Stomach (tissue), 8 donors: ENCODE measurements at regions not wholly inside any gene's neighbourhood (a gene's known extent, or its start where the extent isn't known, plus 50 kb on each side); places are given as distances from the start of the nearest gene placed in this dataset.

Experiments
- DNase-seq, 2 donors: peaks; one replicate each; pipeline versions ENCODE4 v3.0.0 to v3.0.0-alpha.2; 2013 to 2019
- H3K27ac ChIP-seq, 5 donors: fragments of 200-600 bp in 4 of 5; sonication (generic) in 4 of 5; one replicate each; pipeline ENCODE4 v1.5.1; 2013 to 2019; ENCODE audit warnings: mild to moderate bottlenecking in 1 of 5, moderate library complexity in 1 of 5
- H3K27me3 ChIP-seq, 3 donors: fragments of 200-600 bp; sonication (generic); one replicate each; pipeline ENCODE4 v1.5.1; 2017 to 2019; ENCODE audit warnings: mixed run types in 1 of 3
- H3K36me3 ChIP-seq, 4 donors: fragments of 200-600 bp; sonication (generic); 1 replicate in 3 of 4; 2 replicates in 1 of 4; pipeline ENCODE4 v1.5.1; 2016 to 2019
- H3K4me1 ChIP-seq, 4 donors: fragments of 200-600 bp; sonication (generic); one replicate each; pipeline ENCODE4 v1.5.1; 2016 to 2019
- H3K4me3 ChIP-seq, 4 donors: fragments of 200-600 bp; sonication (generic) in 3 of 4; one replicate each; pipeline ENCODE4 v1.5.1; 2016 to 2019; ENCODE audit warnings: mild to moderate bottlenecking in 1 of 4
- H3K9me3 ChIP-seq, 4 donors: fragments of 200-600 bp; sonication (generic); one replicate each; pipeline ENCODE4 v1.5.1; 2016 to 2019
- CTCF ChIP-seq, 7 experiments: fragments of 450-650 bp in 4 of 7; fragments of 200-600 bp in 3 of 7; sonication (generic) in 3 of 7; IDR thresholded peaks; one replicate each; pipeline ENCODE4 v1.5.1; 2016 to 2019; ENCODE audit warnings: antibody characterized with exemption in 7 of 7, control low read depth in 2 of 7, mild to moderate bottlenecking in 1 of 7
- EP300 ChIP-seq: sonication (generic); formaldehyde crosslinking; IDR thresholded peaks from one replicate; pipeline ENCODE4 v1.6.1; 2017; ENCODE audit warnings: antibody characterized with exemption
- POLR2A ChIP-seq, 4 donors: fragments of 450-650 bp; IDR thresholded peaks; one replicate each; pipeline ENCODE4 v1.6.1; 2016; ENCODE audit warnings: antibody characterized with exemption in 4 of 4, control low read depth in 2 of 4, mild to moderate bottlenecking in 1 of 4, moderate library complexity in 1 of 4
- POLR2AphosphoS5 ChIP-seq, 3 donors: sonication (generic); formaldehyde crosslinking; IDR thresholded peaks; one replicate each; pipeline ENCODE4 v1.6.1; 2016; ENCODE audit warnings: antibody characterized with exemption in 3 of 3
- WGBS, 5 donors: extraction: QIAGEN DNeasy Blood & Tissue Kit in 3 of 5; methylation state at CpG; one replicate each; pipeline versions ENCODE4 v1.1.5 to v1.1.7; 2013 to 2018; 5-methylcytosine and 5-hydroxymethylcytosine counted together
- intact Hi-C: fragments of 100-400 bp; cut with DNase I; formaldehyde crosslinking; loops from one replicate; pipeline ENCODE4 v1.15.1; 2023; ENCODE audit warnings: low total_unique reads
- donor health status: healthy with polysubstance abuse.
- donor health status: Bipolar disorder and iron deficiency.
- donor health status: healthy.

DNA sequence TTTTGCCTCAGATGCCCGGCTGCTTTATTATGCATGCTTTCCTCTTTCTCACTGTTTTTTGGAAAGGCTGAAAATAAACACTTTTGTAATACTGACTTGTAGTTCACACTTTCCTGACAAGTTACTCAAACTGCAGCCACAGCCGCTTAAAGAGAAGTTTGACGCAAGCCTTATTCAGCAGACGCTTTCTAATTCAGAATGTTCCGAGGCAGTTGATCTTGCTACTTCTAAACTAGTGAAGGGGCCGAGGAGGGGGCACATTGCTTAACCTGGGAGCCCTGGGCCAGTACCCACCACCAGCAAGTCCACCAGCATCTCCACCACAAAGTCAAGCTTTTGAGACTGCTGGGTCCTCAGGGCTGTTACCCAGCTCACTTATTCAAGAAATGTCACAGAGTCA, 71.8 kb upstream of the SPRED2 start:
- no peak for DNase-seq
- intact Hi-C loops: no loop called here
- no peak for TF ChIP-seq POLR2A (IDR thresholded peaks at IDR 0.05)
- no peak for TF ChIP-seq POLR2AphosphoS5 (IDR thresholded peaks at IDR 0.05)
- TF ChIP-seq EP300: no peak
- TF ChIP-seq CTCF (IDR thresholded peaks at IDR 0.05): no peak

DNA sequence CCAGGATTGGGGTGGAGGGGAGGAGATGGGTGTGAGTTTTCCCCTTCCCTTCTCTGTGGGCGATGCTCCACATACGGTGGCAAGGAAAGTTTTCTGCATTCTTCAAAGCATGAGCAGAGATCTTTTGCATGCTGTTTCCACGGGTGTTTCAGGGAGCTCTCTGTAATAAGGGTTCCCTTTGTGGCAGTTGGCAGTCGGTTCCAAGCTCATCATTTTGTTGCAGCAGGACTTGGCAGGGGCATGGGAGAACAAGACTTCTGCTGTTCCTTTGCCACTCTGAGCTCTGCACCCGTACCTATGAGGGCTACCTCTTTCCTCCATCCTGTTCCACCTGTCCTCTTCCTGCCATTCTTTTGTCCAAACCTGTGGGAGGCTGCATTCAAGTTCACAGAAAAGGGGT, 71.3 kb upstream of the SPRED2 start:
- 64 to 75% (median 69%) methylated on average over 5 of the region's 5 CpGs for WGBS, 5 donors
- no peaks in the 10 kb centered on the region for H3K4me1 ChIP-seq
- intact Hi-C loops: no loop called here
- no peaks in the 10 kb centered on the region for H3K36me3 ChIP-seq
- H3K4me3 ChIP-seq: no peak overlapping the region
- DNase-seq: no peak
- no peak overlapping the region for H3K27ac ChIP-seq
- H3K9me3 ChIP-seq: peaks cover 0 to 5% (median 0%) of the 10 kb centered on the region in 4 donors
- TF ChIP-seq POLR2A (IDR thresholded peaks at IDR 0.05): no peak
- no peak for TF ChIP-seq EP300
- no peak for TF ChIP-seq POLR2AphosphoS5 (IDR thresholded peaks at IDR 0.05)
- no peak for TF ChIP-seq CTCF (IDR thresholded peaks at IDR 0.05)
- H3K27me3 ChIP-seq: no peaks in the 10 kb centered on the region

More for the DNA sequence above, 71.8 kb upstream of the SPRED2 start:
- WGBS, 5 donors: 74 to 85% (median 82%) methylated on average over 6 of the region's 6 CpGs
- H3K27ac ChIP-seq: no peak overlapping the region
- no peaks in the 10 kb centered on the region for H3K36me3 ChIP-seq
- H3K4me1 ChIP-seq: no peaks in the 10 kb centered on the region
- peaks cover 0 to 5% (median 0%) of the 10 kb centered on the region in 4 donors for H3K9me3 ChIP-seq
- no peak overlapping the region for H3K4me3 ChIP-seq
- H3K27me3 ChIP-seq: no peaks in the 10 kb centered on the region

DNA sequence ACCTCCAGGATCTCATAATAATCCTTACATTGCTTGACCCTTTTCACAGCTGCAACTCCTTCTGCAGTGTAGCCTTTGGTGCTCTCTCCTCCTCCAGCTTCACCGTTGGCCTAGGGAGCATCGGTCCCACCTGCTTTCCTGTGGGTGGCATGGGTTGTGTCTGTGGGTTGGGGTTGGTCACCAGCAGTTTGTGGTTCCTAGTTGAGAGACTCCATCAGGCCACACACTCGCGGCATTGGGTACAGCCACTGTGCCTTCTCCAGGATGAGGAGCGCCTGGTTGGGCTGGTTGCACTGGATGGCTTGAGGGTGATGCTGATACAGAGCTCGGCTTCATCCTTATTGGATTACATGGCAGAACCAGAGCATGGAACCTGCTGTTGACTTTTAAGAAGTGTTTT, 69.4 kb upstream of the SPRED2 start:
- H3K9me3 ChIP-seq: no peaks in the 10 kb centered on the region
- TF ChIP-seq POLR2AphosphoS5 (IDR thresholded peaks at IDR 0.05) (no peak), EP300 (no peak), CTCF (IDR thresholded peaks at IDR 0.05) (no peak), POLR2A (IDR thresholded peaks at IDR 0.05) (no peak)
- H3K27me3 ChIP-seq: no peaks in the 10 kb centered on the region
- WGBS, 5 donors: 89 to 99% (median 90%) methylated on average over 6 of the region's 6 CpGs
- intact Hi-C loops: no loop called here
- no peaks in the 10 kb centered on the region for H3K4me1 ChIP-seq
- no peak overlapping the region for H3K4me3 ChIP-seq
- no peak overlapping the region for H3K27ac ChIP-seq
- no peak for DNase-seq
- H3K36me3 ChIP-seq: no peaks in the 10 kb centered on the region

GRCh38 chr2:65501074-65501473, 68.7 kb upstream of the SPRED2 start:
- no peak overlapping the region for H3K27ac ChIP-seq
- no peaks in the 10 kb centered on the region for H3K36me3 ChIP-seq
- intact Hi-C loops: no loop called here
- H3K4me1 ChIP-seq: no peaks in the 10 kb centered on the region
- no peak for TF ChIP-seq POLR2A (IDR thresholded peaks at IDR 0.05)
- no peak for TF ChIP-seq POLR2AphosphoS5 (IDR thresholded peaks at IDR 0.05)
- TF ChIP-seq CTCF (IDR thresholded peaks at IDR 0.05): no peak
- no peak for TF ChIP-seq EP300
- 92 to 97% (median 94%) methylated on average over 10 of the region's 10 CpGs for WGBS, 5 donors
- no peak overlapping the region for H3K4me3 ChIP-seq
- H3K9me3 ChIP-seq: no peaks in the 10 kb centered on the region
- no peaks in the 10 kb centered on the region for H3K27me3 ChIP-seq
- DNase-seq: no peak
